ENCODE measurements at regions not wholly inside any gene's neighbourhood (a gene's known extent, or its start where the extent isn't known, plus 50 kb on each side); places are given as distances from the start of the nearest gene placed in this dataset.

DNA sequence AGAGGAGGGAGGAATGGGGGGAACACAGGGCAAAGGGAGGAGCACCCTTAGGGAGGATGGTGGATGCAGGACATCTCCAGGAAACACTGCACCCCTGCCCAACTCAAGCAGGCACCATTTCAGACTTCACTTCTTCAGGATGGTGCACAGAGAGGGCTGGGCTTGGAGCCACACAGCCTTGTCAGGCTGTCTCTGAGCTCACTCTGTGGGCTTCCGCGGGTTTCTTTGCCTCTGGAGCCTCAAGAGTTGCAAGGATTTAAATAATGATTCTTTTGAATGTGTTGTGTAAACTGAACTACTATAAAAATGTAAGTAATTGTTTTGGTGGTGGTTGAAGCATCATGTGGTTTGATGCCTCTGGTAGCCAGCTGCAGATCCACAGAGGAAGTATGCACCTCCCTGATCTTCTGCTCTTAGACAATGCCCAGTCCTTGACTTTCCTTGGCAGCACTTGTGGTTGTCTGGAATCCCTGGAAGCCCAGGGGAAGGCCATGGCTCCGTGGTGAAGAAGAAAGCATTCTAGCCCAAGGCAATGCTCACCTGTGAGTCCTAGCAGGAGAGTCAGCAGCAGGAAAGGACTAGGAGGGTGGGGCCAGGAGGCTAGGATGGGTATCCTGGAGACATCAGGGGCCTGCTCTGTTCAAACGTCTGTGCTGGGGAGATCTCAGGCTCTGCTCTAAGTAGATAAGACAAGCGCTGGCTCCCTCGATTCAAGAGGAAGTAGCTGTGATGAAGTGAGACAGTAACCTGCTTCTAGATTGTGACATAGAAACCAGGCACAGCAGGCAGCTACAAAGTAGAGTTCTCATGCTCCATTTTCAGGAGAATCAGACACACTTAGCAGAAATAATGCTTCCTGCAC, 50.2 kb upstream of the SIRPG start:
- DNase-seq, result no peak
